ENCODE measurements at regions not wholly inside any gene's neighbourhood (a gene's known extent, or its start where the extent isn't known, plus 50 kb on each side); places are given as distances from the start of the nearest gene placed in this dataset.

DNA sequence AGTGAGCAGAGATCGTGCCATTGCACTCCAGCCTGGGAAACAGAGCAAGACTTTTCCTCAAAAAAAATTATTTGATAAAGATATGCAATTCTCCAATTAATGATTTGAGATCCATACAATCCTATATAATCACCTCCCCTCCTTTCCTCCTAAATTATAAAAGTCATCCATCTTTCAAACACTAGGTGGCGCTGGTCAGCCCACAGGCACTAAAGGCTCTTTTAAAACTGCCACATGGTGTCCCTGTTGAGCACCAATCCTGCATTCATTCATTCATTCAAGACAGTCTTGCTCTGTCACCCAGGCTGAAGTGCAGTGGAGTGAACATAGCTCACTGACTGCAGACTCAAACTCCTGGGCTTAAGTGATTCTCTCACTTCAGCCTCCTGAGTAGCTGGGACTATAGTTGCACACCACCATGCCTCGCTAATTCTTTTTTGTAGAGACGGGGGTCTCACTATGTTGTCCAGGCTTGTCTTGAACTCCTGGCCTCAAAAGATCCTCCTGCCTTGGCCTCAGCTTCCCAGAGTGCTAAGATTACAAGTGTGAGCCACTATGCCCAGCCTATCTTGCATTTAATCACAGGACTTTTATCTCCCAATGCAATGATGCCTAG lies 58.7 kb upstream of the SLC2A12 start:
- TF ChIP-seq FOXA1 (IDR thresholded peaks at IDR 0.05) (no peak), ARNT (IDR thresholded peaks at IDR 0.05) (no peak), FOXK2 (IDR thresholded peaks at IDR 0.05) (no peak), FOXM1 (IDR thresholded peaks at IDR 0.05; ENCODE audit: borderline replicate concordance) (no peak), CTBP1 (IDR thresholded peaks at IDR 0.05; ENCODE audit: borderline replicate concordance) (no peak)

All from HEK293T (cell line).